Kidney (tissue), 13 donors: ENCODE measurements at regions not wholly inside any gene's neighbourhood (a gene's known extent, or its start where the extent isn't known, plus 50 kb on each side); places are given as distances from the start of the nearest gene placed in this dataset.

Experiments used
- DNase-seq, 5 donors: peaks; one replicate each; pipeline ENCODE4 v3.0.0-alpha.2; 2013 to 2020
- FAIRE-seq: peaks from 2 replicates; lab custom pipeline; 2012; peaks lifted over from hg19 to GRCh38; lab: Jason Lieb, UNC
- H3K27ac ChIP-seq, 2 donors: one replicate each; pipeline ENCODE4 v1.7.0; 2013; ENCODE audit warnings: low read depth in 2 of 2, low read length in 2 of 2, inconsistent platforms in 1 of 2
- H3K27me3 ChIP-seq: one replicate; pipeline ENCODE4 v1.7.1; 2013; ENCODE audit warnings: low read length, inconsistent platforms; ENCODE audit not compliant: control insufficient read depth, insufficient read depth
- H3K36me3 ChIP-seq, 3 donors: one replicate each; pipeline versions ENCODE4 v1.7.0 to v1.7.1; 2013; ENCODE audit warnings: low read length in 3 of 3, control low read depth in 1 of 3, inconsistent platforms in 1 of 3; ENCODE audit not compliant: insufficient read depth in 3 of 3, control insufficient read depth in 2 of 3
- H3K4me1 ChIP-seq, 3 donors: one replicate each; pipeline versions ENCODE4 v1.7.0 to v1.7.1; 2013; ENCODE audit warnings: low read length in 3 of 3, inconsistent platforms in 1 of 3, low read depth in 1 of 3; ENCODE audit not compliant: control insufficient read depth in 2 of 3, insufficient read depth in 2 of 3
- H3K4me3 ChIP-seq, 3 donors: one replicate each; pipeline versions ENCODE4 v1.7.0 to v1.8.1; 2013; ENCODE audit warnings: low read length in 3 of 3, control low read depth in 1 of 3, inconsistent platforms in 1 of 3
- H3K9ac ChIP-seq, 3 donors: one replicate each; pipeline versions ENCODE4 v1.7.0 to v1.7.1; 2013; ENCODE audit warnings: low read length in 3 of 3, control low read depth in 1 of 3, inconsistent platforms in 1 of 3
- H3K9me3 ChIP-seq, 3 donors: one replicate each; pipeline versions ENCODE4 v1.7.0 to v1.7.1; 2013; ENCODE audit warnings: low read length in 3 of 3, control low read depth in 1 of 3, inconsistent platforms in 1 of 3; ENCODE audit not compliant: control insufficient read depth in 2 of 3, insufficient read depth in 1 of 3
- CTCF ChIP-seq: IDR thresholded peaks from 3 replicates; pipeline ENCODE4 v1.5.1; 2012; ENCODE audit warnings: mild to moderate bottlenecking, moderate library complexity, borderline replicate concordance; ENCODE audit not compliant: insufficient read depth; ENCODE audit errors: extremely low read depth
- intact Hi-C: fragments of 100-400 bp; cut with DNase I; formaldehyde crosslinking; loops from one replicate; pipeline ENCODE4 v1.11.1; 2022
- donor health status: control.
- donor health status: control.
- donor health status: control.
- donor health status: control.
- donor health status: control.
- donor health status: DM: yes; HTN: yes; CAD: no.
- donor health status: Normal renal cell carcinoma (clear cell type).

- Histone ChIP-seq H3K27me3 (no peaks in the 10 kb centered on the region), H3K36me3 (no peaks in the 10 kb centered on the region), H3K4me1 (peaks cover 0 to 2% (median under 1%) of the 10 kb centered on the region in 3 donors), H3K9me3 (no peaks in the 10 kb centered on the region), H3K27ac (no peak overlapping the region), H3K9ac (no peak overlapping the region), H3K4me3 (no peak overlapping the region)
- intact Hi-C loops, result no loop called here
- FAIRE-seq (no peak), DNase-seq (peak in 1 of 5 donors; percentile 36)
- no peak for TF ChIP-seq CTCF
Observed at GRCh38 chr21:28234326-28234725, 758.4 kb downstream of the LTN1 start.

- DNase-seq, result no peak
- FAIRE-seq, result no peak
- H3K4me3 ChIP-seq, result no peak overlapping the region
- TF ChIP-seq CTCF, result no peak
- no peaks in the 10 kb centered on the region for H3K4me1 ChIP-seq
- no peaks in the 10 kb centered on the region for H3K27me3 ChIP-seq
- H3K9me3 ChIP-seq, result no peaks in the 10 kb centered on the region
- H3K27ac ChIP-seq, result no peak overlapping the region
- intact Hi-C loops, result no loop called here
- no peaks in the 10 kb centered on the region for H3K36me3 ChIP-seq
- H3K9ac ChIP-seq, result no peak overlapping the region
Observed at GRCh38 chr21:28233536-28234220, 759.0 kb downstream of the LTN1 start.

GRCh38 chr21:28230559-28230958 is 762.1 kb downstream of the LTN1 start:
- Histone ChIP-seq H3K36me3 (no peaks in the 10 kb centered on the region), H3K4me1 (no peaks in the 10 kb centered on the region), H3K4me3 (no peak overlapping the region), H3K27ac (no peak overlapping the region), H3K9ac (no peak overlapping the region), H3K27me3 (no peaks in the 10 kb centered on the region), H3K9me3 (no peaks in the 10 kb centered on the region)
- DNase-seq (no peak), FAIRE-seq (no peak)
- intact Hi-C loops, result no loop called here
- no peak for TF ChIP-seq CTCF

GRCh38 chr21:28229814-28230213 is 762.9 kb downstream of the LTN1 start:
- Histone ChIP-seq H3K4me3 (no peak overlapping the region), H3K27me3 (no peaks in the 10 kb centered on the region), H3K4me1 (no peaks in the 10 kb centered on the region), H3K9ac (no peak overlapping the region), H3K27ac (no peak overlapping the region), H3K9me3 (no peaks in the 10 kb centered on the region), H3K36me3 (no peaks in the 10 kb centered on the region)
- DNase-seq, result no peak
- no peak for TF ChIP-seq CTCF
- FAIRE-seq, result no peak
- intact Hi-C loops, result no loop called here
